ENCODE measurements at regions not wholly inside any gene's neighbourhood (a gene's known extent, or its start where the extent isn't known, plus 50 kb on each side); places are given as distances from the start of the nearest gene placed in this dataset.

- TF ChIP-seq CTCF (IDR thresholded peaks at IDR 0.05) (no peak), POLR2A (IDR thresholded peaks at IDR 0.05) (no peak)
Measured at GRCh38 chr4:11966782-11967181, 538.1 kb upstream of the HS3ST1 start.
